Non-pigmented ciliary epithelial cell (primary cell): ENCODE measurements at regions not wholly inside any gene's neighbourhood (a gene's known extent, or its start where the extent isn't known, plus 50 kb on each side); places are given as distances from the start of the nearest gene placed in this dataset.
A peak's percentile ranks its signal among the peaks of the same experiment; 100 is the strongest.

ENCODE experiments used
- DNase-seq: peaks from one replicate; pipeline ENCODE4 v3.0.0-alpha.2; 2010; ENCODE audit warnings: low read depth

- DNase-seq = no peak
Observed at GRCh38 chr12:23185346-23185745, 560.4 kb downstream of the ETNK1 start.

GRCh38 chr12:23186950-23187349 lies 562.0 kb downstream of the ETNK1 start:
- no peak for DNase-seq

- DNase-seq = no peak
Observed at GRCh38 chr12:23193552-23193951, 568.6 kb downstream of the ETNK1 start.

- DNase-seq = no peak
Observed at GRCh38 chr12:23197266-23197665, 572.3 kb downstream of the ETNK1 start.

- DNase-seq = no peak
Observed at GRCh38 chr12:23202728-23203127, 577.8 kb downstream of the ETNK1 start.

GRCh38 chr12:23204933-23205778 lies 580.2 kb downstream of the ETNK1 start:
- DNase-seq = peak; percentile 27

GRCh38 chr12:23209793-23210192 lies 584.8 kb downstream of the ETNK1 start:
- DNase-seq = no peak

GRCh38 chr12:23210573-23210972 lies 585.6 kb downstream of the ETNK1 start:
- no peak for DNase-seq

GRCh38 chr12:23211384-23212320 lies 586.7 kb downstream of the ETNK1 start:
- DNase-seq = no peak

- DNase-seq = no peak
Observed at GRCh38 chr12:23217158-23217557, 592.2 kb downstream of the ETNK1 start.

GRCh38 chr12:23217667-23218066 lies 592.7 kb downstream of the ETNK1 start:
- DNase-seq = no peak

GRCh38 chr12:23221066-23221465 lies 596.1 kb downstream of the ETNK1 start:
- no peak for DNase-seq

GRCh38 chr12:23221926-23222325 lies 597.0 kb downstream of the ETNK1 start:
- DNase-seq = no peak

- DNase-seq = no peak
Observed at GRCh38 chr12:23222801-23223200, 597.8 kb downstream of the ETNK1 start.

GRCh38 chr12:23228101-23228500 lies 603.1 kb downstream of the ETNK1 start:
- DNase-seq = no peak

GRCh38 chr12:23230899-23231298 lies 605.9 kb downstream of the ETNK1 start:
- no peak for DNase-seq

GRCh38 chr12:23236066-23236780 lies 611.3 kb downstream of the ETNK1 start:
- no peak for DNase-seq

- no peak for DNase-seq
Observed at GRCh38 chr12:23236811-23237210, 611.8 kb downstream of the ETNK1 start.

GRCh38 chr12:23238190-23238589 lies 613.2 kb downstream of the ETNK1 start:
- DNase-seq = no peak

GRCh38 chr12:23238957-23239356 lies 614.0 kb downstream of the ETNK1 start:
- DNase-seq = no peak

GRCh38 chr12:23245186-23245585 lies 620.2 kb downstream of the ETNK1 start:
- DNase-seq = no peak

GRCh38 chr12:23253191-23253590 lies 628.2 kb downstream of the ETNK1 start:
- no peak for DNase-seq
